ENCODE measurements at regions not wholly inside any gene's neighbourhood (a gene's known extent, or its start where the extent isn't known, plus 50 kb on each side); places are given as distances from the start of the nearest gene placed in this dataset.
"Not testable (repeated sequence)": the region's sequence is repeated elsewhere in the genome, so short reads cannot be mapped to it uniquely, and the experiment has no call there.

GRCh38 chr3:159234306-159234705 lies 432.5 kb downstream of the MFSD1 start:
- DNase-seq (ENCODE audit: low spot score): no peak

GRCh38 chr3:159236321-159236720 lies 434.5 kb downstream of the MFSD1 start:
- DNase-seq (ENCODE audit: low spot score): no peak

GRCh38 chr3:159237226-159237625 lies 435.4 kb downstream of the MFSD1 start:
- DNase-seq (ENCODE audit: low spot score): no peak

- no peak for DNase-seq (ENCODE audit: low spot score)
Measured at GRCh38 chr3:159238646-159239045, 436.8 kb downstream of the MFSD1 start.

- no peak for DNase-seq (ENCODE audit: low spot score)
Measured at GRCh38 chr3:159239059-159239458, 437.2 kb downstream of the MFSD1 start.

- DNase-seq (ENCODE audit: low spot score): no peak
Measured at GRCh38 chr3:159244933-159245332, 443.1 kb downstream of the MFSD1 start.

- no peak for DNase-seq (ENCODE audit: low spot score)
Measured at GRCh38 chr3:159245871-159246270, 444.0 kb downstream of the MFSD1 start.

GRCh38 chr3:159246385-159246784 lies 444.5 kb downstream of the MFSD1 start:
- no peak for DNase-seq (ENCODE audit: low spot score)

GRCh38 chr3:159249472-159250174 lies 447.8 kb downstream of the MFSD1 start:
- DNase-seq (ENCODE audit: low spot score): no peak

- no peak for DNase-seq (ENCODE audit: low spot score)
Measured at GRCh38 chr3:159250961-159251360, 449.1 kb downstream of the MFSD1 start.

- DNase-seq (ENCODE audit: low spot score): no peak
Measured at GRCh38 chr3:159252274-159252673, 450.4 kb downstream of the MFSD1 start.

GRCh38 chr3:159252772-159253384 lies 451.0 kb downstream of the MFSD1 start:
- DNase-seq (ENCODE audit: low spot score): peak; percentile 19

GRCh38 chr3:159253860-159254259 lies 452.0 kb downstream of the MFSD1 start:
- no peak for DNase-seq (ENCODE audit: low spot score)

- no peak for DNase-seq (ENCODE audit: low spot score)
Measured at GRCh38 chr3:159257954-159258353, 456.1 kb downstream of the MFSD1 start.

- no peak for DNase-seq (ENCODE audit: low spot score)
Measured at GRCh38 chr3:159258934-159259333, 457.1 kb downstream of the MFSD1 start.

GRCh38 chr3:159260049-159260662 lies 458.3 kb downstream of the MFSD1 start:
- DNase-seq (ENCODE audit: low spot score): peak; percentile 37

GRCh38 chr3:159261333-159261732 lies 459.5 kb downstream of the MFSD1 start:
- DNase-seq (ENCODE audit: low spot score): not testable (repeated sequence)

- DNase-seq (ENCODE audit: low spot score): peak; percentile 37
Measured at GRCh38 chr3:159263750-159264553, 462.1 kb downstream of the MFSD1 start.

- DNase-seq (ENCODE audit: low spot score): no peak
Measured at GRCh38 chr3:159265705-159266104, 463.9 kb downstream of the MFSD1 start.

GRCh38 chr3:159266779-159267178 lies 464.9 kb downstream of the MFSD1 start:
- DNase-seq (ENCODE audit: low spot score): peak; percentile 14

GRCh38 chr3:159271799-159272512 lies 470.1 kb downstream of the MFSD1 start:
- no peak for DNase-seq (ENCODE audit: low spot score)

GRCh38 chr3:159273070-159273469 lies 471.2 kb downstream of the MFSD1 start:
- DNase-seq (ENCODE audit: low spot score): no peak
